ENCODE measurements at regions not wholly inside any gene's neighbourhood (a gene's known extent, or its start where the extent isn't known, plus 50 kb on each side); places are given as distances from the start of the nearest gene placed in this dataset.

GRCh38 chr10:43712821-43713584 is 64.3 kb upstream of the ZNF32 start:
- no peak for TF ChIP-seq CTCF (IDR thresholded peaks at IDR 0.05)
- TF ChIP-seq POLR2A (IDR thresholded peaks at IDR 0.05): no peak
- no peak for TF ChIP-seq EP300 (IDR thresholded peaks at IDR 0.05)

Data from tibial nerve (tissue), 4 donors.